Sigmoid colon (tissue), 4 donors: ENCODE measurements at regions not wholly inside any gene's neighbourhood (a gene's known extent, or its start where the extent isn't known, plus 50 kb on each side); places are given as distances from the start of the nearest gene placed in this dataset.

Source experiments
- POLR2AphosphoS5 ChIP-seq, 4 donors: sonication (generic); formaldehyde crosslinking; IDR thresholded peaks; one replicate each; pipeline ENCODE4 v1.6.1; 2017; ENCODE audit warnings: antibody characterized with exemption in 4 of 4
- TF ChIP-seq, protein P1 (sequence below), 4 experiments: fragments of 450-650 bp in 3 of 4; fragments of 200-600 bp in 1 of 4; IDR thresholded peaks; one replicate each; pipeline ENCODE4 v1.5.1; 2016 to 2019; ENCODE audit warnings: antibody characterized with exemption in 4 of 4, mild to moderate bottlenecking in 3 of 4, moderate library complexity in 2 of 4

DNA sequence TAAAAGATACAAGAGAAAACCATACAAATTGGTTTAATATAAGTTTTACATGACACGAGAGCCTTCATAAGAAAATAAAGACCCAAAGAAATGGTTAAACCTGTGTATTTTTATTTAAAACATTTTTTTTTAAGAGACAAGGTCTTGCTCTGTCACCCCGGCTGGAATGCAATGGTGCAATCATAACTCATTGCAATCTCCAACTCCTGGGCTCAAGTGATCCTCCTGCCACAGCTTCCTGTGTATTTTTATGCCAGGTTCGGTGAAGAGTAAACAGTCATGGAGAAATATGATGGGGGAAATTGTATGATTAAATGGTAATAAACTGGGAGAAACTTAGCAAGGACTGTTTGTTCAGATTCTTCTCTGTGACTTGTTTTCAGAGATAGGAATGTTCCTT lies 441.0 kb downstream of the TUSC7 start:
- TF ChIP-seq, protein P1, sequence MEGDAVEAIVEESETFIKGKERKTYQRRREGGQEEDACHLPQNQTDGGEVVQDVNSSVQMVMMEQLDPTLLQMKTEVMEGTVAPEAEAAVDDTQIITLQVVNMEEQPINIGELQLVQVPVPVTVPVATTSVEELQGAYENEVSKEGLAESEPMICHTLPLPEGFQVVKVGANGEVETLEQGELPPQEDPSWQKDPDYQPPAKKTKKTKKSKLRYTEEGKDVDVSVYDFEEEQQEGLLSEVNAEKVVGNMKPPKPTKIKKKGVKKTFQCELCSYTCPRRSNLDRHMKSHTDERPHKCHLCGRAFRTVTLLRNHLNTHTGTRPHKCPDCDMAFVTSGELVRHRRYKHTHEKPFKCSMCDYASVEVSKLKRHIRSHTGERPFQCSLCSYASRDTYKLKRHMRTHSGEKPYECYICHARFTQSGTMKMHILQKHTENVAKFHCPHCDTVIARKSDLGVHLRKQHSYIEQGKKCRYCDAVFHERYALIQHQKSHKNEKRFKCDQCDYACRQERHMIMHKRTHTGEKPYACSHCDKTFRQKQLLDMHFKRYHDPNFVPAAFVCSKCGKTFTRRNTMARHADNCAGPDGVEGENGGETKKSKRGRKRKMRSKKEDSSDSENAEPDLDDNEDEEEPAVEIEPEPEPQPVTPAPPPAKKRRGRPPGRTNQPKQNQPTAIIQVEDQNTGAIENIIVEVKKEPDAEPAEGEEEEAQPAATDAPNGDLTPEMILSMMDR (IDR thresholded peaks at IDR 0.05): no peak
- TF ChIP-seq POLR2AphosphoS5 (IDR thresholded peaks at IDR 0.05): no peak
